Colonic mucosa (tissue), 4 donors: ENCODE measurements at regions not wholly inside any gene's neighbourhood (a gene's known extent, or its start where the extent isn't known, plus 50 kb on each side); places are given as distances from the start of the nearest gene placed in this dataset.
A peak's percentile ranks its signal among the peaks of the same experiment; 100 is the strongest.

Experiments
- DNase-seq: peaks from one replicate; pipeline ENCODE4 v3.0.0-alpha.2; 2020
- H3K27ac ChIP-seq: fragments of 200-600 bp; one replicate; pipeline ENCODE4 v1.8.0; 2021
- H3K27me3 ChIP-seq: fragments of 200-600 bp; one replicate; pipeline ENCODE4 v1.8.0; 2021
- H3K36me3 ChIP-seq: fragments of 200-600 bp; one replicate; pipeline ENCODE4 v1.8.0; 2021
- H3K4me1 ChIP-seq: fragments of 200-600 bp; one replicate; pipeline ENCODE4 v1.8.0; 2021; ENCODE audit warnings: mild to moderate bottlenecking
- H3K4me3 ChIP-seq: fragments of 200-600 bp; one replicate; pipeline ENCODE4 v1.8.0; 2021
- H3K9ac ChIP-seq, 2 donors: one replicate each; pipeline ENCODE4 v1.7.0; 2013; ENCODE audit warnings: control low read depth in 2 of 2, low read depth in 2 of 2, low read length in 2 of 2
- H3K9me3 ChIP-seq: fragments of 200-600 bp; one replicate; pipeline ENCODE4 v1.8.0; 2021
- CTCF ChIP-seq: fragments of 200-600 bp; IDR thresholded peaks from one replicate; pipeline ENCODE4 v1.8.0; 2022; ENCODE audit warnings: antibody characterized with exemption, mild to moderate bottlenecking
- intact Hi-C: fragments of 100-400 bp; cut with DNase I; formaldehyde crosslinking; loops from one replicate; pipeline ENCODE4 v1.14.1; 2022
- donor health status: healthy.
- donor health status: DM: no; HTN: no; CAD: no.
- donor health status: DM: no; HTN: no; CAD: no.

DNA sequence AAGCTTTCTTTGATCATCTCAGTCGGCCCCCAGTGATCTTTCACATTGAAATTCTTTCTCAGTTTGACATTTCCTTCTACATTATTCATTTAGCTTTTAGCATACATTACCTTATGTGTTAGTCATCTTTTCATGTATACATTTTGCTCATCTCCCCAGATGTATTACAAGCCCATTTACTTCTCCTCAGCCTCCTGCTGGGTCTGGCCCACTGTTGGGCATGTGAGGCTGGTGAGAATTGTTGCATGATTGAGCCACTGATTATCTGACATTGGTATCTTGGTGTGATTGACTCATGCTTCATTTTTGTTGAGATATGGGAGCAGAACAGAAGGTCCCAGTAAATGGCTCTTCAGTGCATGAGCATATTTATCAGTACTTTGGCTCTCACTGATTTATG is 300.1 kb upstream of the DDX18 start:
- intact Hi-C loops, result no loop called here
- Histone ChIP-seq H3K27ac (no peak overlapping the region), H3K9ac (no peak overlapping the region), H3K36me3 (no peaks in the 10 kb centered on the region), H3K4me1 (no peaks in the 10 kb centered on the region), H3K4me3 (no peak overlapping the region), H3K9me3 (no peaks in the 10 kb centered on the region), H3K27me3 (no peaks in the 10 kb centered on the region)
- DNase-seq, result no peak
- TF ChIP-seq CTCF, result no peak

DNA sequence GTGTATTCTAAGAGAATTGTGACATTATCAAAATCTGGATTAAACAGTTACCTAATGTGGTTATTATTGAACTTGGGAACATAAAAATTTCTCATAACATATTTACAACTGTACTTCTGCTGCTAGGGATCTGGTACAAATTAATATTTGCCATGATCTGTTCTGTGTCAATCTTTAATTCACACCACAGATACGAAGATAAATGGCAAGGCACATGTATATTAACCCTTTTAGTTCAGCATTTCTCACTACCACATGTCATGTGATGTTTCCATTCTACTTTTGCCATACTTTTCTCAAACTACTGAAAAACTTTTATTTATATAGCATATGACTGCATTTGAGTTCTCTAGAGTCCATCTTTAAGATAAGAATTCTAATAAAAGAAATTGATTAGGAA is 295.3 kb upstream of the DDX18 start:
- Histone ChIP-seq H3K27me3 (no peaks in the 10 kb centered on the region), H3K4me3 (no peak overlapping the region), H3K36me3 (no peaks in the 10 kb centered on the region), H3K4me1 (no peaks in the 10 kb centered on the region), H3K27ac (no peak overlapping the region), H3K9ac (no peak overlapping the region), H3K9me3 (no peaks in the 10 kb centered on the region)
- TF ChIP-seq CTCF, result no peak
- intact Hi-C loops, result no loop called here
- no peak for DNase-seq

DNA sequence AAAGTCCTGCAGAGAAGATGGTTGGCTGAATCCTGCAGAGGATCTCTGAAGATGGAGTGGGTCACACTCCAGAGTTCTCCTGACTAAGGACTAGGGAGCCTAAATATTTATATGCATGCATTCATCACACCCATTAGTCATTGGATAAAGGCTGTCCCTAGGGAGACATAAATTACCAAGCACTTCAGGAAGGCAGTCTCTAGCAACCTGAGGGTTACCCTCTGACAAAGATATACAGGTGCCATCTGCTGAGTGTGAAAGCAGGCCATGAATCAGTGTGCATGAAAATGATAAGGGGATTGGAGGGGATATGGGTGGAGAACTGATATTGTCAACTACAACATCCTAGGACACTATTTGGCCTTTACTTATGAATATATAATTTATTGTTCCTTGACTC is 294.8 kb upstream of the DDX18 start:
- Histone ChIP-seq H3K27ac (no peak overlapping the region), H3K4me3 (no peak overlapping the region), H3K9ac (no peak overlapping the region), H3K36me3 (no peaks in the 10 kb centered on the region), H3K4me1 (no peaks in the 10 kb centered on the region), H3K27me3 (no peaks in the 10 kb centered on the region), H3K9me3 (no peaks in the 10 kb centered on the region)
- DNase-seq, result no peak
- TF ChIP-seq CTCF, result no peak
- intact Hi-C loops, result no loop called here

DNA sequence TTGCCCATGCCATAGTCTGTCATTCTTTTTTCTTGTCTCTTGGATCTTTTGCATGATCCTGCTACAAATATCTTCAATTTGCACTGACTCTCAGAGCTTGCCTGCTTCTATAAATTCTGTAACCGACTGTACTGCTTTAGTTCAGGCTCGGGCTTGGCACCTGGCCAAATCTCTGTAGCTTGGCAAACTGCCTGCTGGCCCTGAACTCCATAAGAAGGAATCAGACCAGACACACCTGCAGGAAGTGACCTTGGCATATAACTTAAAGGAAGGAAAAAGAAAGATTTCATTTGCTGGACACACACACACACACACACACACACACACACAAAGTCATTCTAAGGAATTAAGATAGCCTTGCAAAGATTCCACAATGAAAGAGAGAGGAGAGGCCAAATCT is 291.2 kb upstream of the DDX18 start:
- DNase-seq, result peak; percentile 94
- no peaks in the 10 kb centered on the region for H3K4me1 ChIP-seq
- H3K4me3 ChIP-seq, result no peak overlapping the region
- H3K9ac ChIP-seq, result no peak overlapping the region
- H3K27me3 ChIP-seq, result no peaks in the 10 kb centered on the region
- no peaks in the 10 kb centered on the region for H3K9me3 ChIP-seq
- no peak for TF ChIP-seq CTCF
- H3K27ac ChIP-seq, result no peak overlapping the region
- intact Hi-C loops, result no loop called here
- no peaks in the 10 kb centered on the region for H3K36me3 ChIP-seq

- intact Hi-C loops, result no loop called here
- Histone ChIP-seq H3K36me3 (no peaks in the 10 kb centered on the region), H3K9me3 (no peaks in the 10 kb centered on the region), H3K4me3 (no peak overlapping the region), H3K27ac (no peak overlapping the region), H3K4me1 (no peaks in the 10 kb centered on the region), H3K9ac (no peak overlapping the region), H3K27me3 (no peaks in the 10 kb centered on the region)
- TF ChIP-seq CTCF, result no peak
- no peak for DNase-seq
These were observed 290.7 kb upstream of the DDX18 start for GRCh38 chr2:117523711-117524238.

- H3K4me3 ChIP-seq, result no peak overlapping the region
- no peak for DNase-seq
- intact Hi-C loops, result loop anchor here (5.0 kb wide), 1 partner anchor 64 kb away; no protein-coding TSS in a partner anchor
These were observed 278.4 kb upstream of the DDX18 start for GRCh38 chr2:117536139-117536538.

More at GRCh38 chr2:117536139-117536538, 278.4 kb upstream of the DDX18 start:
- Histone ChIP-seq H3K36me3 (no peaks in the 10 kb centered on the region), H3K9ac (no peak overlapping the region), H3K4me1 (no peaks in the 10 kb centered on the region), H3K27me3 (no peaks in the 10 kb centered on the region), H3K27ac (no peak overlapping the region), H3K9me3 (no peaks in the 10 kb centered on the region)
- peak; percentile 46 for TF ChIP-seq CTCF
